ENCODE measurements at regions not wholly inside any gene's neighbourhood (a gene's known extent, or its start where the extent isn't known, plus 50 kb on each side); places are given as distances from the start of the nearest gene placed in this dataset.

DNA sequence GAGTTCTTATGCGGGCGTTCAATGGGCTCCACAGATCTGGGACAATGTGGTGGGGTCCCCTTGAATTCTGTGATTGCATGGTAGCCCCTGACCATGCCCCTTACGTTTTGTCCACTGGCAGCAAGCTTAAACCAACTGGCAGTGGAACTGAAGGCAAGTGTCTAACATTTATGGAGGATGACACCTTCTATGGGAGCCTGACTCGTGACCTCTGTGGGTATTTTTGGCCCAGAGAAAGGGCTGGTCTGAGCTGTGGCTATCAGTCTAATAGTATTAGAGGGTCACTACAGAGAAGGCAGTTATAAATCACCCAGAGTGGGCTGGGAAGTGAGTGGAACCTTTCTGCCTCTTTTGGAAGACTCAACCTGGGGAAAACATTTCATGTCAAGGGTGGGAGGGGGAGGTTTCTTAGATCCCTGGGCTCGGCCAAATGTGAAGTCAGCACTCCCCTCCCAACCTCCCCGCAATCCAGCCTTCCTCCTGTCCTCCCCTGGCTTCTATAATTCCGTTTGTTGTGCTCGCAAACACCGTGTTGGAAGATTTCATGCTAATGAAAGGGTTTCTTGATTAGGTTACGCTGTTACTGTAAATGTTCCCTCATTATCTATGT is 322.7 kb downstream of the RPS24 start:
- Mint-ChIP-seq H3K4me1 (ENCODE audit: insufficient read depth, unreplicated experiment) (no peaks in the 10 kb centered on the region), H3K27me3 (ENCODE audit: insufficient read depth, unreplicated experiment) (peaks cover 63% of the 10 kb centered on the region), H3K27ac (ENCODE audit: low read depth, unreplicated experiment) (no peak overlapping the region), H3K36me3 (ENCODE audit: insufficient read depth, unreplicated experiment) (no peaks in the 10 kb centered on the region), H3K4me3 (ENCODE audit: unreplicated experiment) (no peak overlapping the region), H3K9me3 (ENCODE audit: unreplicated experiment) (no peaks in the 10 kb centered on the region)
- intact Hi-C loops (cut with micrococcal nuclease), result no loop called here
- CTCF ChIA-PET, result no interaction called here
- TF ChIP-seq, protein P1, sequence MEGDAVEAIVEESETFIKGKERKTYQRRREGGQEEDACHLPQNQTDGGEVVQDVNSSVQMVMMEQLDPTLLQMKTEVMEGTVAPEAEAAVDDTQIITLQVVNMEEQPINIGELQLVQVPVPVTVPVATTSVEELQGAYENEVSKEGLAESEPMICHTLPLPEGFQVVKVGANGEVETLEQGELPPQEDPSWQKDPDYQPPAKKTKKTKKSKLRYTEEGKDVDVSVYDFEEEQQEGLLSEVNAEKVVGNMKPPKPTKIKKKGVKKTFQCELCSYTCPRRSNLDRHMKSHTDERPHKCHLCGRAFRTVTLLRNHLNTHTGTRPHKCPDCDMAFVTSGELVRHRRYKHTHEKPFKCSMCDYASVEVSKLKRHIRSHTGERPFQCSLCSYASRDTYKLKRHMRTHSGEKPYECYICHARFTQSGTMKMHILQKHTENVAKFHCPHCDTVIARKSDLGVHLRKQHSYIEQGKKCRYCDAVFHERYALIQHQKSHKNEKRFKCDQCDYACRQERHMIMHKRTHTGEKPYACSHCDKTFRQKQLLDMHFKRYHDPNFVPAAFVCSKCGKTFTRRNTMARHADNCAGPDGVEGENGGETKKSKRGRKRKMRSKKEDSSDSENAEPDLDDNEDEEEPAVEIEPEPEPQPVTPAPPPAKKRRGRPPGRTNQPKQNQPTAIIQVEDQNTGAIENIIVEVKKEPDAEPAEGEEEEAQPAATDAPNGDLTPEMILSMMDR (IDR thresholded peaks at IDR 0.05; ENCODE audit: unreplicated experiment), result no peak
- no TSS peak for BruUV-seq (replicated peaks)
- DNase-seq (ENCODE audit: unreplicated experiment), result no peak
- POLR2A ChIA-PET, result no interaction called here

DNA sequence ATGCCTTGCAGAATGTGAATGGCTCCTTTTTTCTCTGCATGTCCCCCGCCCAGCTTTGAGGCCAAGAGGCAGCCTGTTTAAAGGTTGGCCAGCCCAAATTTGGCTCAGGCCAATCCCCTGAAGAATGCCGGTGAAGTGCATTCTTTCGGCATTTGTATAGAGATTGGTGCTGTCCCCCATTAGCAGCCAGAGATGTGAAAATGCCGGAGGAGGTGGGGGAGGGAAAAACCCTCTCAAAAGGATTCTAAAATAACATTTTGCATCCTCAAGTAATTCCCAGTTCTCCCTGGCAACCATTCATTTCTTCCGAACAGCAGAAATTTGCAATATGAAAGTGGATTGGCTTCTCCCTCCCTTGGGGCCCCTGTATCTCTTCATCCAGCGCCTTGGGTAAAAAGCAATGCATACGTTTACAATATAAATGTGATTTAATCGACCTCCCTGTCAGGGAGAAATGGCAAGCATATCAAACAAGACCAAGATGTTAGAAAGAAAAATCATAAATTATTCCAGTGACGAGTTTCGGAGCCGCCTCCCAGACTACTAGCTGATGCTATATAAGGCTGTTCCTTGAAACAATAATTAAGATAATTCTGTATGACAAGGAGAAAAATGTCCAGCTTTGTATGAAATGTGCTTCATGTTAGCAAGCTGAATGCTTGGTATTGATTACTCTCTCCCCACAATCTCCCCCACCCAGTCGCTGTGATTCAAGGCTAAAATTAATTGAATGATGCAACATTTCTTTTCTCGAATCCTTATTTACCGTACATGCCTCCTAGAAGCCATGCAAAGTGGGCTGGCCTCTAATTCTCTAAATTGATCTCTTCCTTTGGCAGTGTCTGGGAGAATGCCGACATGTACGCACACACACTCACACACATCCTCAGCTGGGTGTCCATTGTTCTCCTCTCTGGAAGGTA is 323.7 kb downstream of the RPS24 start:
- TF ChIP-seq, protein P1 (IDR thresholded peaks at IDR 0.05; ENCODE audit: unreplicated experiment), result no peak
- no peak overlapping the region for H3K27ac Mint-ChIP-seq (ENCODE audit: low read depth, unreplicated experiment)
- no peak overlapping the region for H3K4me3 Mint-ChIP-seq (ENCODE audit: unreplicated experiment)
- no peak for DNase-seq (ENCODE audit: unreplicated experiment)
- no peaks in the 10 kb centered on the region for H3K4me1 Mint-ChIP-seq (ENCODE audit: insufficient read depth, unreplicated experiment)
- intact Hi-C loops (cut with micrococcal nuclease), result no loop called here
- no peaks in the 10 kb centered on the region for H3K9me3 Mint-ChIP-seq (ENCODE audit: unreplicated experiment)
- no TSS peak for BruUV-seq (replicated peaks)
- ChIA-PET CTCF (no interaction called here), POLR2A (no interaction called here)
- peaks cover 53% of the 10 kb centered on the region for H3K27me3 Mint-ChIP-seq (ENCODE audit: insufficient read depth, unreplicated experiment)
- H3K36me3 Mint-ChIP-seq (ENCODE audit: insufficient read depth, unreplicated experiment), result no peaks in the 10 kb centered on the region

DNA sequence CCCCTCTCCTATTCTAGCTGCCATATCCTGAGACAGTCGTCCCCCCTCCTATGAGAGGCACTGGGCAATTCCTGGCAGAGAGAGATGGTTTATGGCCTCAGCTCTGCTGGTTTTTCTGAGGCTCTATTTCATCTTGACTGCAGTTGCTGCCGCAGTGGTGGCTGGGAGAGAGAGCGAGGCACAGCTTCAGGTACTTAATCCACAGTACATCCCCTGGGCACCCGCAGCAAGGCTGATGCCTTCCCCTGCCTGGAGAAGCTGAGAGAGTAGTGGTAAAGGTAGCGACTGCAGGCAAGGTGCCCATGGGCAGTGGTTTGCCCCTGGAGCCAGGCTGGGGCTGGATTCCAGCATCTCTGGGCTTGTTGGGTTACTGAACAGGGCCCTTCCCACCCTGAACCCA is 324.7 kb downstream of the RPS24 start:
- H3K36me3 Mint-ChIP-seq (ENCODE audit: insufficient read depth, unreplicated experiment), result no peaks in the 10 kb centered on the region
- H3K4me1 Mint-ChIP-seq (ENCODE audit: insufficient read depth, unreplicated experiment), result no peaks in the 10 kb centered on the region
- ChIA-PET CTCF (no interaction called here), POLR2A (no interaction called here)
- BruUV-seq (replicated peaks), result no TSS peak
- no peak for DNase-seq (ENCODE audit: unreplicated experiment)
- no peak overlapping the region for H3K4me3 Mint-ChIP-seq (ENCODE audit: unreplicated experiment)
- intact Hi-C loops (cut with micrococcal nuclease), result no loop called here
- H3K9me3 Mint-ChIP-seq (ENCODE audit: unreplicated experiment), result no peaks in the 10 kb centered on the region
- H3K27me3 Mint-ChIP-seq (ENCODE audit: insufficient read depth, unreplicated experiment), result peaks cover 48% of the 10 kb centered on the region
- TF ChIP-seq, protein P1 (IDR thresholded peaks at IDR 0.05; ENCODE audit: unreplicated experiment), result no peak
- H3K27ac Mint-ChIP-seq (ENCODE audit: low read depth, unreplicated experiment), result no peak overlapping the region

DNA sequence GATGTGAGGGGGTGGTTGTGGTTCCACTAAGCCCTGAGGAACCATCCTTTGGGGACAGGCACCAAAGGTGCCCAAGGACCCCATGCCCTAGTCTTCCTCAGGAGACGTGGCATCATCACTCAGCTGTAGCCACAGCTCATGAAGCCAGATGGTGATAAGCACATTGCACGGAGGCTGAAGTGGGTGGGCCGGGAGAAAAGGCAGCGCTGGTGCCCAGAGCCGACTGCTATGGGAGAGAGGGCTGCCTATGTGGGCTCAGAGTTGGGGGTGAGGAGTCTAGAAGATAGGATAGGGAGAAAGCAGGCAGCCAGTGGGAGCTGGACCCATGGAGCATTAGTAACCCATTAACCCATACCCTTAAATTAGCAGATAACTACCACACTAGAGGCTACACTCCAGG is 325.3 kb downstream of the RPS24 start:
- intact Hi-C loops (cut with micrococcal nuclease), result no loop called here
- Mint-ChIP-seq H3K9me3 (ENCODE audit: unreplicated experiment) (no peaks in the 10 kb centered on the region), H3K27me3 (ENCODE audit: insufficient read depth, unreplicated experiment) (peaks cover 48% of the 10 kb centered on the region), H3K27ac (ENCODE audit: low read depth, unreplicated experiment) (no peak overlapping the region), H3K4me1 (ENCODE audit: insufficient read depth, unreplicated experiment) (no peaks in the 10 kb centered on the region), H3K36me3 (ENCODE audit: insufficient read depth, unreplicated experiment) (no peaks in the 10 kb centered on the region), H3K4me3 (ENCODE audit: unreplicated experiment) (no peak overlapping the region)
- TF ChIP-seq, protein P1 (IDR thresholded peaks at IDR 0.05; ENCODE audit: unreplicated experiment), result no peak
- BruUV-seq (replicated peaks), result no TSS peak
- POLR2A ChIA-PET, result no interaction called here
- no peak for DNase-seq (ENCODE audit: unreplicated experiment)
- CTCF ChIA-PET, result interaction anchor here (0.5 kb wide), 1 partner anchor 10 kb away, joined by 3 read pairs; no protein-coding TSS in a partner anchor

All from MCF 10A (cell line).